Keratinocyte (primary cell): ENCODE measurements at regions not wholly inside any gene's neighbourhood (a gene's known extent, or its start where the extent isn't known, plus 50 kb on each side); places are given as distances from the start of the nearest gene placed in this dataset.

Experiments used
- DNase-seq: peaks from one replicate; pipeline ENCODE4 v3.0.0-alpha.2; 2011; ENCODE audit warnings: low read depth, missing footprints, low spot score
- FAIRE-seq: peaks from 2 replicates; lab custom pipeline; 2011; peaks lifted over from hg19 to GRCh38; lab: Jason Lieb, UNC
- H2AFZ ChIP-seq: 2 replicates; pipeline ENCODE4 v1.6.0; 2012; ENCODE audit warnings: low read length, control low read depth, inconsistent platforms; ENCODE audit not compliant: control insufficient read depth
- H3K27ac ChIP-seq: 2 replicates; pipeline ENCODE4 v1.5.1; 2011; ENCODE audit warnings: low read length; ENCODE audit not compliant: control insufficient read depth, insufficient read depth
- H3K27me3 ChIP-seq: 3 replicates; pipeline ENCODE4 v1.6.0; 2011; ENCODE audit warnings: low read length; ENCODE audit not compliant: control insufficient read depth, insufficient read depth; ENCODE audit errors: extremely low read depth
- H3K36me3 ChIP-seq, 2 experiments: 2 replicates in 1 of 2; 3 replicates in 1 of 2; pipeline ENCODE4 v1.5.1; 2011; ENCODE audit warnings: low read length in 2 of 2, mild to moderate bottlenecking in 1 of 2; ENCODE audit not compliant: control insufficient read depth in 2 of 2, insufficient read depth in 2 of 2; ENCODE audit errors: extremely low read depth in 1 of 2
- H3K4me1 ChIP-seq: 3 replicates; pipeline ENCODE4 v1.5.1; 2011; ENCODE audit warnings: low read length; ENCODE audit not compliant: control insufficient read depth, insufficient read depth; ENCODE audit errors: extremely low read depth
- H3K4me2 ChIP-seq: 3 replicates; pipeline ENCODE4 v1.6.0; 2011; ENCODE audit warnings: low read depth, low read length; ENCODE audit not compliant: control insufficient read depth, insufficient read depth; ENCODE audit errors: extremely low read depth
- H3K4me3 ChIP-seq, 3 experiments: fragments of 200-600 bp in 1 of 3; sonication (generic) in 1 of 3; 2 replicates in 2 of 3; 3 replicates in 1 of 3; pipeline ENCODE4 v1.5.1; 2011 to 2016; ENCODE audit warnings: low read length in 3 of 3, mild to moderate bottlenecking in 3 of 3, control low read depth in 2 of 3, inconsistent platforms in 1 of 3, low read depth in 1 of 3, mixed read lengths in 1 of 3, mixed run types in 1 of 3, moderate library complexity in 1 of 3; ENCODE audit not compliant: control insufficient read depth in 2 of 3, insufficient read depth in 2 of 3; ENCODE audit errors: extremely low read depth in 1 of 3
- H3K79me2 ChIP-seq: 2 replicates; pipeline ENCODE4 v1.6.0; 2012; ENCODE audit warnings: low read length; ENCODE audit not compliant: control insufficient read depth, insufficient read depth
- H3K9ac ChIP-seq: 3 replicates; pipeline ENCODE4 v1.6.0; 2011; ENCODE audit warnings: low read length; ENCODE audit not compliant: control insufficient read depth, insufficient read depth; ENCODE audit errors: extremely low read depth
- H3K9me1 ChIP-seq: 3 replicates; pipeline ENCODE4 v1.6.0; 2011; ENCODE audit warnings: low read length; ENCODE audit not compliant: control insufficient read depth, insufficient read depth; ENCODE audit errors: extremely low read depth
- H3K9me3 ChIP-seq: 2 replicates; pipeline ENCODE4 v1.5.1; 2012; ENCODE audit warnings: low read depth, low read length; ENCODE audit not compliant: control insufficient read depth
- H4K20me1 ChIP-seq: 3 replicates; pipeline ENCODE4 v1.6.0; 2011; ENCODE audit warnings: low read length; ENCODE audit not compliant: control insufficient read depth, insufficient read depth; ENCODE audit errors: extremely low read depth
- CTCF ChIP-seq, 3 experiments: IDR thresholded peaks in 1 of 3; conservative IDR thresholded peaks in 1 of 3; optimal IDR thresholded peaks in 1 of 3; 2 replicates in 2 of 3; 3 replicates in 1 of 3; pipeline versions ENCODE3 to v1.5.1; 2011; ENCODE audit warnings: low read length in 3 of 3, mild to moderate bottlenecking in 3 of 3, moderate library complexity in 2 of 3, control low read depth in 1 of 3, inconsistent platforms in 1 of 3; ENCODE audit not compliant: insufficient read depth in 2 of 3; ENCODE audit errors: extremely low read depth in 1 of 3
- EZH2 ChIP-seq: IDR thresholded peaks from one replicate; pipeline ENCODE4 v1.6.1; 2012; ENCODE audit warnings: inconsistent platforms, mild to moderate bottlenecking, low read length, moderate library complexity
- dilution Hi-C: fragments of 300-500 bp; cut with MboI; formaldehyde crosslinking; loops from one replicate; pipeline ENCODE4 v1.7.0; 2020; ENCODE audit warnings: low sequenced_read_pairs; ENCODE audit not compliant: extremely low pct_ligation_motif_present

- Histone ChIP-seq H3K9me3 (no peaks in the 10 kb centered on the region), H3K4me2 (no peak overlapping the region), H3K36me3 (no peaks in the 10 kb centered on the region), H2AFZ (no peak overlapping the region), H3K27me3 (no peaks in the 10 kb centered on the region), H3K4me3 (no peak overlapping the region), H3K9ac (no peak overlapping the region), H3K4me1 (peaks cover 10% of the 10 kb centered on the region), H4K20me1 (no peaks in the 10 kb centered on the region), H3K27ac (no peak overlapping the region), H3K9me1 (no peaks in the 10 kb centered on the region), H3K79me2 (no peaks in the 10 kb centered on the region)
- TF ChIP-seq EZH2: no peak
- TF ChIP-seq CTCF (optimal IDR thresholded peaks at IDR 0.05 in 1 of 3, IDR thresholded peaks at IDR 0.05 in 1 of 3, conservative IDR thresholded peaks at IDR 0.05 in 1 of 3; ENCODE audit: extremely low read depth in 1 of 3, insufficient read depth in 2 of 3, low read length in 3 of 3): no peak
- FAIRE-seq (no peak), DNase-seq (no peak)
- dilution Hi-C loops: no loop called here
Observed at GRCh38 chr3:177493091-177493490, 295.8 kb upstream of the TBL1XR1 start.

- DNase-seq (no peak), FAIRE-seq (no peak)
- peaks cover 13% of the 10 kb centered on the region for H3K4me1 ChIP-seq
- H3K27ac ChIP-seq: no peak overlapping the region
- H3K9me1 ChIP-seq: no peaks in the 10 kb centered on the region
- no peaks in the 10 kb centered on the region for H3K36me3 ChIP-seq
- no peaks in the 10 kb centered on the region for H3K79me2 ChIP-seq
- H4K20me1 ChIP-seq: no peaks in the 10 kb centered on the region
- H3K9me3 ChIP-seq: no peaks in the 10 kb centered on the region
- no peak overlapping the region for H2AFZ ChIP-seq
- TF ChIP-seq CTCF (optimal IDR thresholded peaks at IDR 0.05 in 1 of 3, IDR thresholded peaks at IDR 0.05 in 1 of 3, conservative IDR thresholded peaks at IDR 0.05 in 1 of 3; ENCODE audit: extremely low read depth in 1 of 3, insufficient read depth in 2 of 3, low read length in 3 of 3) (no peak), EZH2 (no peak)
- dilution Hi-C loops: no loop called here
- H3K9ac ChIP-seq: no peak overlapping the region
- H3K4me2 ChIP-seq: no peak overlapping the region
- H3K4me3 ChIP-seq: no peak overlapping the region
- no peaks in the 10 kb centered on the region for H3K27me3 ChIP-seq
Observed at GRCh38 chr3:177494216-177494615, 296.9 kb upstream of the TBL1XR1 start.
